HG03342 (cell line): ENCODE measurements at regions not wholly inside any gene's neighbourhood (a gene's known extent, or its start where the extent isn't known, plus 50 kb on each side); places are given as distances from the start of the nearest gene placed in this dataset.
"Not testable (repeated sequence)": the region's sequence is repeated elsewhere in the genome, so short reads cannot be mapped to it uniquely, and the experiment has no call there.

Experiments
- ATAC-seq: cut with Tn5 transposase; IDR thresholded peaks from one replicate; pipeline ENCODE4 v1.9.1; 2021; ENCODE audit warnings: mild to moderate bottlenecking, moderate library complexity; ENCODE audit not compliant: unreplicated experiment

DNA sequence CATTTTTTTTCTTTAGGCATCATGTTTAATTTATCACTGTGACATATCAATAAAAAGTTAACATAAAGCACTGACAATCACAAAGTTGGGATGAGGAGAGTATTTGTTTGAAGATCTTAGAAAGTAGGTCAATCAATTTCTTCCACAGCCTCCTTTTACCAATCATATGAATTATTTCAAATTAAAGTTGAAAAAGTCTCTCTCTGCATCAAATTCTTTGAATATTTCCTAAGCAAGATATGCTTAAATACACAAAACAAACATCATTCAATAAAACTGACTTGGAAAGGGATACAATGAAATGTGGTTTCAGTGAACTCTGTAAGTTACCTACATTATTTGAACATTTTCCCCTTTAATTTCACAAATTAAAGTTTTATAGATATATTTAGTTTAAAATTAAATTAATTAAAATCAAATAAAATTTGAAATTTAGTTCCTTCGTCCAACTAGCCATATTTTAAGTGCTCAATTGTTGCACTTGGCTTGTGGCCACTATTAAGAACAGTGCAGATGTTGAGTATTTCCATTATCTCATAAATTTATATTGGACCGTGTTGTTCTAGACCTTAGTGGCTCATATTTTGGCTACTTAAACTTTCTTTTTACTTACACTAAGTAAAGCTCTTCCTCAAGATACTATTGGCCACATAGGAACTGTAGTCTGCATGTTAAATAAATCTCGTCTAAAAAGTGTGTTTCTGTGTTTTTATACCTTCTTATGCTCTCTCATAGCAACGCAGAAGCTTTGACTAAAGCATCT, 949.7 kb upstream of the NUDT12 start:
- no peak for ATAC-seq

DNA sequence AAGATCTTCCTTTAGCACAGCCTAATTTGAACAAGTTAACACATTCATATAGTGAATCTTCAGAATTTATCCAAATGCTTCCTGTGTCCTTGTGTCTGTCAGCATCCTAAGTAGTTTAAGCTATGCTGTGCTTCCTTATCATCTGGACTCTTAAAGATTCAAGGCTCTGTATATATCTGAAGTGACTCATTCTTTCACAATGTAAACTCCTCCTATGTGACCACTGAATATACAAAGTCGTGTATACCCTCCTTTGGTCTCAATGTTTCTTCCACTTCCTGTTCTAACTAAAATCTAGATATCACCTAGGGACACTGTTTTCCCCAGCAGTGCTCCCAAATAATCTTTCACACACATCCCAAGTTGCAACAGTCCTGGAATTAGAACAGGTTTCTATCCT, 935.7 kb upstream of the NUDT12 start:
- no peak for ATAC-seq

GRCh38 chr5:104494083-104494482, 931.5 kb upstream of the NUDT12 start:
- ATAC-seq: no peak

DNA sequence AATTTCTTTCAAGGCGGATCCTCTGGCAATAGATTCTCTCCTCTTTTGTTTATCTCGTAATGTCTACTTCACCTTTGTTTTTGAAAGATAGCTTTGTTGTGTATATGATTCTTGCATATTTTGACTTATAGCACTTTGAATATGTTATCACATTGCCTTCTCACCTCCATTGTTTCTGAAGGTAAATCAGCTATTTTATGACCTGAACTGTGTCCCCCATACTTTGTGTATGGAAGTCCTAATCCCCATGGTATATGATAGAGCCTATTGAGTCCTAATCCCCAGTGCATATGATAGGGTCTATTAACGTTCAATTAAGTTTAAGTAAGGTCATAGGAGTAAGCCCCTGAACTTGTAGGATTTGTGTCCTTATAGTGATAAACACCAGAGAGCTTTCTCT, 910.2 kb upstream of the NUDT12 start:
- ATAC-seq: no peak

DNA sequence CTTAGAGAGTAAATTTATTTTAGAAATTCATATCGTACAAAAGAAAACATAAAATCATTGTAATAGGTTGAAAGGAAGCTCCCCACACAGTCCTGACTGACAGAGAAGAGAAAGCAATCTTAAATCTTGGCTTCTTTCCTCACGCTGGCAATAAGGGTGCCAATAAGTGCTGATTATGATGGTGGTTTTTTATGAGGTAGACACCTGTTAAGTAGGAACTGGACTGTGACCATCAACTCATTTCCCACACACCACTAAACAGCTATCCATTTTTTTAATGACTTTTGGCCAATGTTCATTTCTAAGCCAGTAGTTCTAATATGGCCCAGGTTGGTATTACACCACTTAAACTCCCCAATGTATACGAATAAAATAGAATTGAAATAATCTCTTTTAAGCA, 893.5 kb upstream of the NUDT12 start:
- no peak for ATAC-seq

- ATAC-seq: no peak
Observed at GRCh38 chr5:104452550-104452949, 890.0 kb upstream of the NUDT12 start.

- ATAC-seq: not testable (repeated sequence)
Observed at GRCh38 chr5:104451911-104452310, 889.3 kb upstream of the NUDT12 start.

GRCh38 chr5:104444656-104445055, 882.1 kb upstream of the NUDT12 start:
- no peak for ATAC-seq

DNA sequence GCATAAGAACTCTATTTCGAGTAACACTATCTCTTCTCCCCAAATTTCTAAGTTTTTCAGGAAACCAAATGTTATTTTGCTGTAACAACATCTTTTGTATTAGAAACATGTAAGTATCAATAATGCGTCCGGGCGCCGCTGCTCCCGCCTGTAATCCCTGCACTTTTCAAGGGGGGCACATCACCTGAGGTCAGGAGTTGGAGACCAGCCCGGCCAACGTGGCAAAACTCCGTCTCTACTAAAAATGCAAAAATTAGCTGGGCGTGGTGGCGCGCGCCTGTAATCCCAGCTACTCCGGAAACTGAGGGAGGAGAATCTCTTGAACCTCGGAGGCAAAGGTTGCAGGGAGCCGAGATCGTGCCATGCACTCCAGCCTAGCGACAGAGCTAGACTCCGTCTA, 881.1 kb upstream of the NUDT12 start:
- no peak for ATAC-seq

DNA sequence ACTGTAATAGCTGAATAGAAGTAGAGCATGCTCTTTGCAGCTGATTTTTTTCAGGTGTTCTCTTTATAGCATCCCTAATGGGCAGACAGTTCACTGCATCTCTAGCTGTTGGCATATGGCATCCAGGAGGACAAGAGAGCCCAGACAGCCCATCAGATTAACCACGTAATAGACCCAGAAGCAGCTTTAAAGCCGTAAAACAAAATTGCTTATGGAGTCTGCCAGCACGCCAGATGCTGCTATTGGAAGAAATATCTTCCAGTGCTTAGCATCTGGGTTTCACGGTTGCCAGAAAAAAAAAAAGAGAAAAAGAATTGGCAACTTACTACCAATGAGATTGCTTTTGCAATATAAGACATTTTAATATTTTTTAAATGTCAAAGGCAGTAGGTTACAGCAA, 869.4 kb upstream of the NUDT12 start:
- no peak for ATAC-seq

GRCh38 chr5:104431002-104431620, 868.5 kb upstream of the NUDT12 start:
- ATAC-seq: no peak

GRCh38 chr5:104429911-104430310, 867.3 kb upstream of the NUDT12 start:
- no peak for ATAC-seq

- no peak for ATAC-seq
Observed at GRCh38 chr5:104421431-104421830, 858.8 kb upstream of the NUDT12 start.

GRCh38 chr5:104418056-104418455, 855.5 kb upstream of the NUDT12 start:
- ATAC-seq: no peak

GRCh38 chr5:104412649-104413240, 850.2 kb upstream of the NUDT12 start:
- ATAC-seq: peak; percentile 93

- no peak for ATAC-seq
Observed at GRCh38 chr5:104400941-104401340, 838.4 kb upstream of the NUDT12 start.

DNA sequence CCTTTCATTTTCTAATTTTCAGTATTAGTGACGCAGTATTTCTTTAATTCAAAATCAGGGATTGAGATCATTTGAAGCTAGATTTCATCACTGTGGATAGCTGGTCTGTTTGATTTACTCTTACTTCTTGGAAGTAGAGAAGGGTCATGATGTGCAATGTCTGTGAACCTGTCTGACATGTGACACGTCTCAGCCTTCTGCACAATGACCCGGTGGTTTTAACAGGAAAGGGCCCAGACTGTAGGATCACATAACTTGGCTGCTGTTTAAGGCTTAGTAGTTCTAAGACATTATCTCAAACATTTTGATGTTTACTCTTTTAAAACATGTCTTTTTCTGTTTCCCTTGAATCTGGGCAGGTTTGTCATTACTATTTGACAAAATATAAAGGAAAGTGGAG, 823.3 kb upstream of the NUDT12 start:
- ATAC-seq: no peak

- ATAC-seq: no peak
Observed at GRCh38 chr5:104375345-104375744, 812.8 kb upstream of the NUDT12 start.

DNA sequence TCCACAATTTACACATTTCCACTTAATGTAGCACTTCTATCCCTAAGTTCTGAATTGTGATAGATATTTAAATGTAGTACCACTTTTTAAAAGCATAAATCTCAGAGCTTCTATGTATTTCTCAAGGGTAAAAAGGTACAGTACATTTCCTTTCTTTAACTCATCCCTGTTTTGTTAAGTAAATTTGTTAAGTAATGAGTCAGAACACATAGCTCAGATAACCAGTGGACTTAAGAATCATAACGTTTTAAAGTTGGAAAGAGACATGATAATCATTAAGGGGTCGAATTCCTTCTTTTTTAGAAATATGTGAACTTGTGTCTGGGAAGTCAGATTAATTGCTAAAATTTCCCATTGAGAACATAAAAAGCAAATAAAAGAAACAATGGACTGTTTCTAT, 810.2 kb upstream of the NUDT12 start:
- ATAC-seq: no peak

DNA sequence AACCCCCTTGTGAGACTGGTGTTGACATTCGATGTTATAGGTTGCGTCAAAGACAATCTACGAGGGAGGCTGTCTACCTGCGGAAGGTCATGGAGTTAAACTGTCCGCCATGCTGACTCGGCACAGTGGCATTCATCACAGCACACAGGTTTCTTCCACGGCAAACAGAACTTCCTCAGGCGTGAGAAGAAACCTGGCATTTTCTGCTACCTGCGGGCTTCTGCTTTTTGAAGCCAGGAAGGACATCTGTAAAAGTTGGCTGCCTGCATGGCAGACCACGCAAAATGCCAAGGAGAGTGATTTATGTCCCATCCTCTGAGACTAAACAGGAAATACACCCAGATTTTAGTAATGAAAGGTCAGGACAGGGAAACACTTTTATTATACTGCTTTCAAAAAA, 809.8 kb upstream of the NUDT12 start:
- ATAC-seq: no peak

DNA sequence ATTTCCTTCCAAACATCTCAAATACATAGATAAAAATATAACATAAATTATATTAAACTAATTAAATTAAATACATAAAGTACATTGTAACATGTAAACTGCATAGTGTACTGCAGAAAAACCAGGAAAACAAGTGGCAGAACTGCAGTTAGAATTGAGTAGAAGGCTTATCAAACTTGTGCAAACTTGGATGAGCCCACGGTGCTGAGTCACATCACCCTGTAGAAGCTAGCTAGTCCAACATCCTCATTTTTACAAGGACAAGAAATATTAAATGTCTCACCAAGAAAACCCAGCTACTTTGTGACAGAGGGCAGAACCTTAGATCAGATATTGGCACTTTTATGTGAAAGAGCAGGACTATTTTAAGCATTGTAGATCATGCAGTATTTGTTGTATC, 807.9 kb upstream of the NUDT12 start:
- ATAC-seq: no peak

DNA sequence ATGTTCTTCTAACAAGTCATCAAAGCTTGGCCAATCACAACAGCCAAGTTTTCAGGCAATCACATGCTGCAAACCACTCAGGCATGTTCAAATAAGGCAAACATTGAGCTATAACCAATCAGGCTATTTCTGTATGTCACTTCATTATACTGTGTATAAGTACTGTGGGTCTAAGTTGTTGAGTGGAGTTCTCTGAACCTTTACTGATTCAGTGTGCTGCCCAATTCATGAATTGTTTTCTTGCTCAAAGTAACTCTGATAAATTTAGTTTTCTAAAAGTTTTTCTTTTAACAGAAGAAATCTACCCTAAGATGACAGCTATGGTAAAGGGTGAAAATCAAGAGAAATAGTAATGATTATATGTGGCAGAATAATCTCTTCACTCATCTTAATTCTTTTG, 805.4 kb upstream of the NUDT12 start:
- no peak for ATAC-seq
